SH-SY5Y (cell line): ENCODE measurements at regions not wholly inside any gene's neighbourhood (a gene's known extent, or its start where the extent isn't known, plus 50 kb on each side); places are given as distances from the start of the nearest gene placed in this dataset.

Source experiments
- GATA2 ChIP-seq: IDR thresholded peaks from 2 replicates; pipeline ENCODE4 v1.6.1; 2011; ENCODE audit warnings: mild to moderate bottlenecking, low read depth, low read length
- GATA3 ChIP-seq: IDR thresholded peaks from 2 replicates; pipeline ENCODE4 v1.6.1; 2011; ENCODE audit warnings: low read depth, mild to moderate bottlenecking, low read length, moderate library complexity

DNA sequence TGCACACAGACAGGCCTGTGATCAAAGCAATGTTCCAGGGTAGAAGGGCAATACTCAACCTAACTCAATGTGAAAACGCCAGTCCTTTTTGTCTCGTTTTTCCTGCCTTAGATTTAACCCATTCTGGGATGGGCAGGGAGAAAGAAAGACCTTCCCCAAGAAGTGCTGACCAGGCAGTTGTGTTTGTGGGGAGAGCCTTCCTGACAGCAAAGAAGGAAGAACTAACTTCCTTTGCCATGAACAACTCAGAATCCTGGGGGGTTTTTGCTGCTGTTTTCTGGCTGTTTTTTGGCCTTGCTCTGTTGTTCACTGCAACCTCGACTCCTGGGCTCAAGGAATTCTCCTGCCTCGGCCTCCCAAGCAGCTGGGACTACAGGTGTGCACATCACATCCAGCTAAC is 112.0 kb upstream of the RAB4A start:
- TF ChIP-seq GATA3 = no peak
- no peak for TF ChIP-seq GATA2
